PFSK-1 (cell line): ENCODE measurements at regions not wholly inside any gene's neighbourhood (a gene's known extent, or its start where the extent isn't known, plus 50 kb on each side); places are given as distances from the start of the nearest gene placed in this dataset.

Source experiments
- FOXP2 ChIP-seq: optimal IDR thresholded peaks from 2 replicates; pipeline ENCODE3; 2011; ENCODE audit warnings: borderline replicate concordance, control low read depth, inconsistent platforms; ENCODE audit not compliant: insufficient read depth; ENCODE audit errors: extremely low read length, extremely low read depth
- POLR2AphosphoS5 ChIP-seq: IDR thresholded peaks from 2 replicates; pipeline ENCODE4 v1.6.1; 2012; ENCODE audit warnings: low read depth, mild to moderate bottlenecking, control low read depth, low read length, moderate library complexity
- REST ChIP-seq, 2 experiments: IDR thresholded peaks; 2 replicates each; pipeline versions ENCODE4 v1.6.1 to v1.8.0; 2011 to 2012; ENCODE audit warnings: low read depth in 2 of 2, low read length in 2 of 2, control low read depth in 1 of 2, inconsistent platforms in 1 of 2, mild to moderate bottlenecking in 1 of 2, moderate library complexity in 1 of 2; ENCODE audit not compliant: insufficient read depth in 1 of 2
- SIN3A ChIP-seq: IDR thresholded peaks from 2 replicates; pipeline ENCODE4 v1.6.1; 2012; ENCODE audit warnings: mild to moderate bottlenecking, low read length, moderate library complexity, borderline replicate concordance; ENCODE audit not compliant: insufficient read depth
- TAF1 ChIP-seq: IDR thresholded peaks from 2 replicates; pipeline ENCODE4 v1.6.1; 2012; ENCODE audit warnings: low read length, control low read depth, borderline replicate concordance; ENCODE audit not compliant: insufficient read depth

- TF ChIP-seq REST (IDR thresholded peaks at IDR 0.05; ENCODE audit: insufficient read depth in 1 of 2, low read depth in 2 of 2, low read length in 2 of 2): no peak
- TF ChIP-seq FOXP2: no peak
- TF ChIP-seq TAF1: no peak
- TF ChIP-seq POLR2AphosphoS5: no peak
- TF ChIP-seq SIN3A: no peak
Measured at GRCh38 chr2:235168174-235168979, 216.6 kb downstream of the SH3BP4 start.

- TF ChIP-seq POLR2AphosphoS5: no peak
- TF ChIP-seq TAF1: no peak
Measured at GRCh38 chr2:235170016-235170415, 218.2 kb downstream of the SH3BP4 start.

DNA sequence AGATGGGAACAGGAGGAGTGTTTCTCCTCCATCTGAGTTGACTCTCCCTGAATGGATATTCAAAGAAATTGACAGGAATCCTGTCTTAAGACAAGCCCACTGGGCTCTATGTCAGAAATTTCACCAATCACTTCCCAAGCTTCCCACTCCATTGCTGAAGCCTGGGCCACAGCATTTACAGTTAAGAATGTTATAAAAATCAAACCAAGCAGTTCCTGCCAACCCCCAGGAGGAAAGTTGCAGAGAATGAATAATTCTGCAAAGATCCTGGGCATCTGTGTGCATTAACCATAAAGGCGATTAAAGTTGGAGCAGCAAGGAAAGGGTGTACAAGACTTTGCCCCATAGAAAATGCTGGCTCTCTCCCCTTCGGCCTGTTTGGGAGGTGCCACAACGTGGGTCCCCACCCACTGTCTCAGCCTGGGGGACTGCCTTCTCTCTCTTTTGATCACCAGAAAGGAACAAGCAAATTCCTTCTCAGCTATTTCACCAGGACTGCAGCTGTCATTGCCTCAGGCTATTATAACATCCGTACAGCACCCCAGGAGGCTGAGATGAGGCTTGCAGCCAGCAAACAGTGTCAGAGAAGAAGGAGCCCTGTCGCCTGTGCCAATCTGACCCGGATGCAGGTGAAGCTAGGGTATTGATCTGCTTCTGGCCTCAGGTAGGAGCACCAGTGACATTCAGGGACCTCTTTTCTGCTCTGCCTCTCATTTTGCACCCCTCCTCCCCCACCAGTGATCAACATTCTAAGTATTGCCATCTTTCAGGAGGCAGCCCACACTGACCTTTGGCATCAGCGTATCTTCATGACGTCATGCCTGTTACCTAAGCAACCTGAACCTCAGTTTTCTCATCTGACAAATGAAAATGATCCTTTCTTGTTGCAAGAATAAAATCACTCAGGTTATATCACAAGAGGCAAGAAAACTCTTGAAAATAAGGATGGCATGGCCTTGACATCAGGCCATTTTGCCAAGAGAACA is 219.0 kb downstream of the SH3BP4 start:
- no peak for TF ChIP-seq REST (IDR thresholded peaks at IDR 0.05; ENCODE audit: insufficient read depth in 1 of 2, low read depth in 2 of 2, low read length in 2 of 2)
- no peak; the same call in 1 of the 2 replicates for TF ChIP-seq SIN3A

- TF ChIP-seq POLR2AphosphoS5: no peak
- TF ChIP-seq FOXP2: no peak
- TF ChIP-seq REST (IDR thresholded peaks at IDR 0.05; ENCODE audit: insufficient read depth in 1 of 2, low read depth in 2 of 2, low read length in 2 of 2): no peak
- no peak for TF ChIP-seq SIN3A
- TF ChIP-seq TAF1: no peak
Measured at GRCh38 chr2:235171550-235172031, 219.8 kb downstream of the SH3BP4 start.

DNA sequence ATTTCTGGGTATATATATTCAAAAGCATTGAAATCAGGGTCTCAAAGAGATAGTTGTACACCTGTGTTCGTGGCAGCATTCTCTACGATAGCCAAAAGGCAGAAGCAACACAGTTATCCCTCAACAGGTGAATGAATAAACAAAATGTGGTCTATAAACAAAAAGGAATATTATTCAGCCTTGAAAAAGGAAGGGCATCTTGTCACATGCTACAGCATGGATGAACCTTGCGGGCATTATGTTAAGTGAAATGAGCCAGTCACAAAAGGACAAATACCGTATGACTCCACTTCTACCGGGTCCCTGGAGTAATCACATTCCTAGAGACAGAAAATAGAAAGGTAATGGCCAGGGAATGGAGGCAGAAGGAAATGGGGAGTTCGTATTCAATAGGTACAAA is 228.8 kb downstream of the SH3BP4 start:
- TF ChIP-seq POLR2AphosphoS5: no peak
- no peak for TF ChIP-seq FOXP2
- no peak for TF ChIP-seq REST (IDR thresholded peaks at IDR 0.05; ENCODE audit: insufficient read depth in 1 of 2, low read depth in 2 of 2, low read length in 2 of 2)
